ENCODE measurements at regions not wholly inside any gene's neighbourhood (a gene's known extent, or its start where the extent isn't known, plus 50 kb on each side); places are given as distances from the start of the nearest gene placed in this dataset.
"Not testable (repeated sequence)": the region's sequence is repeated elsewhere in the genome, so short reads cannot be mapped to it uniquely, and the experiment has no call there.

GRCh38 chr10:42367532-42368230, 270.7 kb downstream of the ZNF33B start:
- DNase-seq (ENCODE audit: low spot score): peak; percentile 67

GRCh38 chr10:42351745-42352144, 286.6 kb downstream of the ZNF33B start:
- no peak for DNase-seq (ENCODE audit: low spot score)

DNA sequence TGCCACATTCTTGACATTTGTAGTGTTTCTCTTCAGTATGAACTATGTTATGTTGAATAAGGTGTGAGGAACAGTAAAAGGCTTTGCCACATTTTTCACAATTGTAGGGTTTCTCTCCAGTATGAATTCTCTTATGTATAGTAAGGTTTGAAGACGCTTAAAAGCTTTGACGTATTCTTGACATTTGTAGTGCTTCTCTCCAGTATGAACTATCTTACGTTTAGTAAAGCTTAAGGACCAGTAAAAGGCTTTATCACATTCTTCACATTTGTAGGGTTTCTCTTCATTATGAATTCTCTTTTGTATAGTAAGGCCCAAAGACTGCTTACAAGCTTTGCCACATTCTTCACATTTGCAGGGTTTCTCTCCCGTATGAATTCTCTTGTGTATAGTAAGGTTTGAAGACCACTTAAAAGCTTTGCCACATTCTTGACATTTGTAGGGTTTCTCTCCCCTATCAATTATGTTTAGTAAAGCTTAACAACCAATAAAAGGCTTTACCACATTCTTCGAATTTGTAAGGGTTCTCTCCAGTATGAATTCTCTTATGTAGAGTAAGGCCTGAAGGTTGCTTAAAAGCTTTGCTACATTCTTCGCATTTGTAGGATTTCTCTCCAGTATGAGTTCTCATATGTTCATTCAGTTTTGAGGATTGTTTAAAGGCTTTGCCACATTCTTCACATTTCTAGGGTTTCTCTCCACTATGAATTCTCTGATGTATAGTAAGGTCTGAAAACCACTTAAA, 301.6 kb downstream of the ZNF33B start:
- DNase-seq (ENCODE audit: low spot score): not testable (repeated sequence)

DNA sequence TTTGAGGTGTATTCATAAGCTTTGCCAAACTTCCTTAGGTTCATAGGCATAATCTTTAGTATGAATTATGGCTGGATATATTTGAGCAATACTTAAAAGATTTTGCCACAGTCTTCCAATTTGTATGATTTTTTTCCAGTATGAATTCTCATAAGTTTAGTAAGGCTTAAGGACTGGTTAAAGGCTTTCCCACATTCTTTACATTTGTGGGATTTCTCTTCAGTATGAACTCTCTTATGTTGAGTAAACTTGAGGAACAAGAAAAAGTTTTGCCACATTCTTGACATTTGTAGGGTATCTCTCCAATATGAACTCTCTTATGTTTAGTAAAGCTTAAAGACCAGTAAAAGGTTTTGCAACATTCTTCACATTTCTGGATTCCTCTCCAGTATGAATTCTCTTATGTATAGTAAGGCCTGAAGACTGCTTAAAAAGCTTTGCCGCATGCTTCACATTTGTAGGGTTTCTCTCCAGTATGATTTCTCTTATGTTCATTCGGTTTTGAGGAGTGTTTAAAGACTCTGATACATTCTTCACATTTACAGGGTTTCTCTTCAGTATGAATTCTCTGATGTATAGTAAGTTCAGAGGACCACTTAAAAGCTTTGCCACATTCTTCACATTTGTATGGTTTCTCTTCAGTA, 302.6 kb downstream of the ZNF33B start:
- DNase-seq (ENCODE audit: low spot score): not testable (repeated sequence)

DNA sequence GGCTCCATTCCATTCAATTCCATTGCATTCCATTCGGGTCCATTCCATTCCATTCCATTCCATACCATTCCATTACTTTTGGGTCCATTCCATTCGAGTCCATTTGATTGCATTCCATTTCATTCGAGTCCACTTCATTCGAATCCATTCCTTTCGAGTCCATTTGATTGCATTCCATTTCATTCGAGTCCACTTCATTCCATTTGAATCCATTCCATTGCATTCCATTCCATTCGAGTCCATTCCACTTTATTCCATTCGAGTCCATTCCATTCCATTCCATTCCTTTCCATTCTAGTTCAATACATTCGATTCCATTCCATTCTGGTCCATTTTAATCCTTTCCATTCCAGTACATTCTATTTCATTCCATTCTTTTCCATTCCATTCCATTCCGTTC, 334.0 kb downstream of the ZNF33B start:
- no peak for DNase-seq (ENCODE audit: low spot score)

DNA sequence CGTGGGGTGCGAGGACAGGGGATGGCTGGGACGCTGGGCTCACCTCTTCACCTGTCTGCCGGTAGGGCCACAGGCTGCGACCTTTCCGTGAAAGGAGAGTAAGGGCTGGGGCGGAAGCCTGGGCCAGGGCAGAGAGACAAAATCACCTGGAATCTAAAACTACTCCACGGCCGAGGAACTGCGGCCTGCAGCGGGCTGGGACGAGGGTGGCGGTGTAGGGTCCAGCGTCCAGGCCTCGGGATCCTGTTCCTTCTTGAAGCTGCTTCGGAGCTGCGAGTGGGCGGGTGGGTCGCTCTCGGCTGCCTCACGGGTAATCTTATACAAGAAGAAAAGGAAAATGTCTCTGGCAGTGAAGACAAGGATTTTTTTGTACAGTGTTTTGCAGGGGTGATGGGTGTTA, 356.5 kb downstream of the ZNF33B start:
- not testable (repeated sequence) for DNase-seq (ENCODE audit: low spot score)

DNA sequence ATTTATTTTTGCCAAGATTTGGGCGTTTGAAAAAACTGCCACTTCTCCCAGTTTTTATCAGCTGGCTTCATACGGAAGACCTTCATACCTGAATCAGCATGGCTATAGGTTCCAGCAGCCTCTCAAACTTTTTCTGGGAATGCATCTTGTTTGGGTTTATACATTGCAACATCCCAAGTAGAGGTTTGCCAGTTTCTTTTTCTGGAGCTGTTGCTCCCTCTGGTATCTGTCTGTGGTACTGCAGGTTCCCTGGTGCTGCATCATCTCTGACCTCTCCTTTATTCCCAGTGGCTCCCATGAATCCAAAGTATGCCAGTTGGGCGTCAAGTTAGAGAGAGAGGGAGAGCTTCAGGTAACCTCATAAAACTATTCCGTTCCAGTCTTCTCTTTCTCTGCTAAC, 368.6 kb downstream of the ZNF33B start:
- not testable (repeated sequence) for DNase-seq (ENCODE audit: low spot score)

GRCh38 chr10:42263259-42263658, 375.1 kb downstream of the ZNF33B start:
- DNase-seq (ENCODE audit: low spot score): not testable (repeated sequence)

- DNase-seq (ENCODE audit: low spot score): not testable (repeated sequence)
Observed at GRCh38 chr10:42243002-42243401, 395.4 kb downstream of the ZNF33B start.

DNA sequence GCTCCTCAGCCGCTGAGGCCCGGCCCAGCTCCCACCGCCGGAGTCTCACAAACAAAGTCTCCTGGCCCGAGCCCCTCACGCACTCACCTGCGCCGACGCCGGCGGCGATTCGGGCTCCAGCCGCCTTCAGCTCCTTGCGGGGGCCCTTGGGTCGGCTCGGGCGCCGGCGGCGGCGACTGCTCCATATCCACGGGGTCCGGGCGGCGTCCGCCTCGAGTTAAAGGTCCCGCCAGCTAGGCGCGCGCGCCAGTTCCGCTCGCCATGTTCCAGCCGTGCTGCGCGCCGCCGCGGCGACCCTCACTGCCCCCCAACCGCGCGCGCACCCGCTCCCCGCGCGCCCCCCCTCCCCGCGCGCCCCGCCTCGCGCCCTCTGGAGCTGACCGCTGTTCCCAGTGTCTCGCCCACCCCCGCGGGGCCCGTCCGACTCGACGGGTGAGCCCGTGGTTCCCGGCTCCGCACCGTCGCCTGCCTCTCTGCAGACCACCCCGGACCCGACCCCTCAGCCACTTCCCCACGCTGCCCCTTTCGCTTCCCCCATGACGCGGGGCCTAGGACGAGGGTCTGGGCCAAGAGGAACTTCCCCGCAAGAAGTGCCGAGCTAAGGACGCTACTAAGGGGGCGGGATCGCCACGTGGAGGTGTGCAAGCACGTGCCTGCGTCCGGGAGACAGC, 396.1 kb downstream of the ZNF33B start:
- no peak for DNase-seq (ENCODE audit: low spot score)

DNA sequence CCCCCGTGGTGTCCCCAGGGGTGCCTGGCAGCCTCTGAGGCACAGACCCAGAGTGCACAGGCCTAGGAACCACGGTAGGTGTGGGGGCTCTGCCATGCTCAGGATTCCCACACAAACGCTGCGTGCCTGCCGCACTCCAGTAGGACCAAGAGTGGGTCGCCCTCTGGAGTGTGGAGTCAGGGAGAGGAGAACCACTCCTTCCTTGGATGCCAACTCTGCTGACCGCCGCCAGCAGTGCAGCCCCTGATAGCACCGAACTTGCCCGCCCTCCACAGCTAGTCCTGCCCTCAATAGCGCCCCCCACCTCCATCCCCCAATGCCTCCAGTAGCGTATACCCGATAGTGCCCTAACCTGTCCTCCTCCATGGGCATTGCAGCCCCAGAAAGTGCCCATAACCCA, 402.0 kb downstream of the ZNF33B start:
- not testable (repeated sequence) for DNase-seq (ENCODE audit: low spot score)

DNA sequence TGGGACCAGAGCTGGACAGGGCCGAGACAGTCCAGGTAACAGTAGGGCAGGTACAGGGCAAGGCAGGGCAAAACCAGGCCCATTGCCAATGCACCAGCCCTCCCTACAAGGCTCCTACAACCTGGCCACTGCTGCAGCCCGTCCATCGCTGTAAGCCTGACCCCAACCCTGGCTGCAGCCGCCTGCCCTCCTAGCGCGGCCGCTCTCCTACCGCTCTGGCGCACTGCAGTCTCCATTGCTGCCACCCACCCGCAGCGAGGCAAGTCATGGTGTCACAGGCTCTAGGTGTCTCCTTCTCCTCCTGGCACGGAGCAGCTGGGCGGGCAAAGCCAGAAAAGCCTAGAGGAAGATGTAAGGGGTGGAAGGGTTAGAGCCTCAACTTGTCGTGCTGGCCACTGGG, 402.6 kb downstream of the ZNF33B start:
- DNase-seq (ENCODE audit: low spot score): not testable (repeated sequence)

GRCh38 chr10:42235241-42235640, 403.1 kb downstream of the ZNF33B start:
- DNase-seq (ENCODE audit: low spot score): not testable (repeated sequence)

DNA sequence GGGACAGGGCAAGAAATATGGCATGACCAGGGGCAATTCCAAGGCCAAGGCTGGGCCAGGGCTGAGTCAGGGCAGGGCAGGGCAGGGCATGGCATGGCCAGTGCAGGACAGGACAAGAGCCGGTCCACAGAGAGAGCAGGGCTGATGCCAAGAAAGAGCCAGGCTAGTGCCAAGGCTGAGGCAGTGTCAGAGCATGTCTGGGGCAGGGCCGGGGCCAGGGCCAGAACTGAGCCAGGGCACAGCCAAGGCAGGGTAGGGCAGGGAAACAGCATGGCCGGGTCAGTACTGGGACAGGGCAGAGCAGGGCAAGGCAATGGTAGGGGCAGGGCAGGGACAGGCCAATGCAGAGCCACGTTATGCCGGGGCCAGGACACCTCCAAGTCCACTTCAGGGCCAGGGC, 403.9 kb downstream of the ZNF33B start:
- not testable (repeated sequence) for DNase-seq (ENCODE audit: low spot score)

GRCh38 chr10:42233461-42234206, 404.7 kb downstream of the ZNF33B start:
- not testable (repeated sequence) for DNase-seq (ENCODE audit: low spot score)

- not testable (repeated sequence) for DNase-seq (ENCODE audit: low spot score)
Observed at GRCh38 chr10:42232955-42233354, 405.4 kb downstream of the ZNF33B start.

DNA sequence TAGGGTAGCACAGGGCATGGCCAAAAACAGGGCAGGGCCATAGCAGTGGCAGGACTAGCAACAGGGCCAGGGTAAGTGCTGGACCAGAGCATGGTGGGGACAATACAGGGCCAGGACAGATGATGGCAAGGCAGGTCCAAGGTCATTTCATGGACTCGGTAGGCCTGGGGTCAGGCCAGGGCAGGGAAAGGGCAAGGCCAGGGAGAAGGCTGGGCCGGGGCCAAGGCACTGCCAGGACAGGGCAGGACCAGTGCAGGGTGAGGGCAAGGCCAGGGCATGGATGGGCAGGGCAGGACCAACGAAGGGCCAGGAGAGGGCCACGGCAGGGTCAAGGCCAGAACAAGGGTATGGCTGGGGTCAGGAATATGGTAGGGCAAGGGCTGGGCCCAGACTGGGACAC, 407.6 kb downstream of the ZNF33B start:
- DNase-seq (ENCODE audit: low spot score): not testable (repeated sequence)

- not testable (repeated sequence) for DNase-seq (ENCODE audit: low spot score)
Observed at GRCh38 chr10:42230115-42230514, 408.3 kb downstream of the ZNF33B start.

- DNase-seq (ENCODE audit: low spot score): not testable (repeated sequence)
Observed at GRCh38 chr10:42227859-42228258, 410.5 kb downstream of the ZNF33B start.

DNA sequence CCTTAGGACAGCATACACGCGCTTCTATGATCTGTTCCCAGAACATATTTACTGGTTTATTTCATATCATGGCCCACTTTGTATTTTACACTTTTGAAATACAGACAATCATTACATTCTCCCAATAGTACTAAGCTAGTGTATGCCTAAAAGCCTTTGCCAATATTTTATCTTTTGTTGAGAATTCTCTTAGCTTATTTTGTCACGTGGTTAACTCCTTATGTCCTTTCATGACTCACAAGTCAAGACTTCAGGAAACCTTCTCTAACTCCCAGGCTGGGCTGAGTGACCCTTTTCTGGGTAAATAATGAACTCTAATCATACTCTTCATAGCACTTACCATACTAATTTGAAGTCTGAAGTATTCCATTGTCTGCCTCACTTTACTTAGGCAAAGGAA, 444.8 kb downstream of the ZNF33B start:
- not testable (repeated sequence) for DNase-seq (ENCODE audit: low spot score)

DNA sequence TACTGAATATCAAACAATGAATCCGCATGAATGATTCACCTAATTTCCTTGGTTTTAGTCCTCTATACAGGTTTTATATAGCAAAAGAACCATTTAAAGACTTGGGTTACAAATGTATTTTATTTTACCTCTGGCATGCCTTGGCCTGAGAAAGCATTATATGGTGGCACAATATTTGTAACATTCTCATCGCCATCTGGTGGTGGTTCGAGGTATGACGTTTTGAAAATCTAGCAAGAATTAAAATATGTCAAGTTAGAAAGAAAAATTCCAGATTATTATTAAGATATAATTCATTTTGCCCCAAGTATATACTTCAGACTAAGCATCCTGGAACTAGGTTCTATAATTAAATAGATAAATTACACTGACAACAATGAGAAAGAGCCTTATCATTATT, 445.9 kb downstream of the ZNF33B start:
- DNase-seq (ENCODE audit: low spot score): not testable (repeated sequence)

Data from HuH-7.5 (cell line).